Left kidney (tissue), 1 donor: ENCODE measurements at regions not wholly inside any gene's neighbourhood (a gene's known extent, or its start where the extent isn't known, plus 50 kb on each side); places are given as distances from the start of the nearest gene placed in this dataset.
"Not testable (repeated sequence)": the region's sequence is repeated elsewhere in the genome, so short reads cannot be mapped to it uniquely, and the experiment has no call there.

ENCODE experiments used
- DNase-seq: peaks from one replicate; pipeline ENCODE4 v3.0.0-alpha.2; 2013

DNA sequence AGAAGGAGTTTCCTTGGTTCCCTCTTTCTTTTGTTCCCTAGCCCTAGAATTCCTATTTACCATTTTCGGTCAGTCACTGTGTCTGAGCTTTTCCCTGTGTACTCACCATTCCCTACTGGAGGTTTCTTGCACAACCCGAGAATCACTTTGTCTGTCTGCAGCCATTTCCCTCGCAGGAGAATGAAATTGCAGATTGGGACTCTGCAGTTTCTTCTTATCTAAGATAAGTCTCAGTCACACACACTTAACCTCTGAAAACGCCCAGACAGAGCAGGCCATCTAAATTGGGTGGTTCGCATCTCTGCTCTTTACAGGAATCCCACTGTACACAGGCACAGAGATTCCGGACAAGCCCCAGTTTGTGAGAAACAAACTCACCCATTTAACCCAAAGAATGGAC lies 58.6 kb upstream of the CNTNAP2 start:
- no peak for DNase-seq

DNA sequence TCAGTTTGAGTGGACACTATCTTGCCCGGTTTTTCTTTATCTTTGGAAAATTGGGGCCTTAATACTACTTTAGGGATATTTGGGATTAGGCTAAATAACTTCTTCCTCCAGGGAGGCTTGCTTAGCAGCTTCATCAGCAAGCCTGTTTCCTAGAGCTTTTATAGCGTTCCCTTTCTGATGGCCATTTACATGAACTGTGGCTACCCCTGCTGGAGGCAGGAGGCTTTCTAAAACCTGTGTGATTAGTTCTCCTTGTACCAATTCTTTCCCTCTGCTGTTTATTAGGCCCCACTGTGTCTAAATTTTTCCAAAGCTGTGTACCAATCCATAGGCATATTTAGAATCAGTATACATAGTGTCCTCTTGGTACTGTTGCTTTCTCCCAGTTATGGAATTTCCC lies 61.7 kb upstream of the CNTNAP2 start:
- no peak for DNase-seq

DNA sequence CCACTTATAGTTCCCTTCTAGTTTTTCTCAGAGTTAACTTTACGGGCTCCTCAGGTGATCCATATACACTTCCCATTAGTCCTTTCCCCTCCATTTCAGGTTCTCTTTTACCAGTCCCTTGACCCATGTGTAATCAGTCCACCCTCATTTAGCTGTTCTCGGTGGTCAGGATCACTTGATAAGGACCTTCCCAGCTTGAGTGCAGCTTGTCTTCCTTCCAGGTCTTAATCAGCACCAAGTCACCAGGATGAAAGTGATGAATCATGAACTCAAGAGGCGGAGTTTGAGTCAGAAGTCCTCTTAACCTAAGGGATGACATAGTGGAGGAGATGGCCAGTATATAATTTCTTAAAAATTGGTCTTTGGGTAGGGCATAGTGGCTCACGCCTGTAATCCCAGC lies 63.1 kb upstream of the CNTNAP2 start:
- no peak for DNase-seq

DNA sequence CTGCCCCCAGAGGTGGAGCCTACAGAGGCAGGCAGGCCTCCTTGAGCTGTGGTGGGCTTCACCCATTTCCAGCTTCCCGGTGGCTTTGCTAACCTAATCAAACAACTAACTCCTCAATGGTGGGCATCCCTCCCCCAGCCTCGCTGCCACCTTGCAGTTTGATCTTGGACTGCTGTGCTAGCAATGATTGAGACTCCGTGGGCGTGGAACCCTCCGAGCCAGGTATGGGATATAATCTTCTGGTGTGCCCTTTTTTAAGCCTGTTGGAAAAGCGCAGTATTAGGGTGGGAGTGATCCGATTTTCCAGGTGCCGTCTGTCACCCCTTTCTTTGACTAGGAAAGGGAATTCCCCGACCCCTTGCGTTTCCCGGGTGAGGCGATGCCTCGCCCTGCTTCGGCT lies 73.3 kb upstream of the CNTNAP2 start:
- DNase-seq = not testable (repeated sequence)

DNA sequence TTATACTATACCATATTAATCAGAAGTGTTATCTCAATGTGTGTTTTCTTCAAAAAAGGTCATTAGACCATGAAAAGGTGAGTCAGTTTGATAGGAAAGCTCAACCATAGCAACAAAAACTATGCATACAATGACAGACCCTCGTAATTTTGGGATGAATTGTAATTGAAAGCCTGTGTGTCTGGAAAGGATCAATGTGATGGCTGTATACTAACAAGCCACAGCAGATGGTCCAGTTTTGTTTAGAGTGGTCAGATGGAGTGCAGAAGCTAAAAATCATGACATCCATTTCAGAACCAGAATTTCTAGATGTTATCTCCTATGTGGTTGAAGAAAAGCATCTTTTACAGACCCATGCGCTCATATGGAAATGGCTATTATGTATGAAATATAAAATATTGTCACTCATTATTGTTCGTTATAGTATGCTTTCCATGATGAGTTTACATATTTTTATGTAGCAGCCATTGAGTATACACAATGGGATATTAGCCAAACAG lies 88.3 kb upstream of the CNTNAP2 start:
- DNase-seq = no peak

DNA sequence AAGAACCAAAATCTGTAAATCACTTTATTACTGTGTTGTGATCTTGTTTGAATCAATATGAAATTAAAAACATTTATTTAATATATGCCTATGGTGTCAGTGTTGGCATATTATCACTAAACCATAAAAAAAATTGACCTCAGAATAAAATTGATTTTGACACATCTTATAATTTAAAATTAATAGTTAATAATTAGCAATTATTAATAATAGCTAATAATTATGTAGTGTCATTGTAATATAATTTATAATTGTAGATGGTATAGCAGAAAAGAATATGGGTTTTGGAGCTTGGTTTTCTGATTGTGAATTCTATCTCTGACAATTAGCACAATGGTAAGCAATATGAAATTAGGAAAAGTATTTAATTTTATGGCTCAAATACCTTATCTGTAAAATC lies 89.4 kb upstream of the CNTNAP2 start:
- DNase-seq = no peak

DNA sequence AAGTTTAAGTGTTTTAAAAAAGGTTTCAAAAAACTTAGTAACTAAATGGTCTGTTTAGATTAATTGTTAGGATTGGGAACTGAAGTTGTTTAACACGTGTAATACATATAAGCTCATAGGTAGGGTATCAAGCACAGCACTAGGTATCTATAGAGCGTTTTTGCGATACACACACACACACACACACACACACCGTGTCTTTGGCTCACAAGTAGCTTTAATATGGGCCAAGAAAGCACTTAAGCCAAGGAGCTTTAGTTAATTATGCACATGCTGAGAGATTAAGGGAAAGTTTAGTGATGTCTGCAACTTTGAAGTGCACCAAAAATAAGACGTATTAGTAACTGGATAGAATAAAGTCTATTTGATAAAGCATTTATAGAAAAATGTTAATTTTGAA lies 93.8 kb upstream of the CNTNAP2 start:
- no peak for DNase-seq

DNA sequence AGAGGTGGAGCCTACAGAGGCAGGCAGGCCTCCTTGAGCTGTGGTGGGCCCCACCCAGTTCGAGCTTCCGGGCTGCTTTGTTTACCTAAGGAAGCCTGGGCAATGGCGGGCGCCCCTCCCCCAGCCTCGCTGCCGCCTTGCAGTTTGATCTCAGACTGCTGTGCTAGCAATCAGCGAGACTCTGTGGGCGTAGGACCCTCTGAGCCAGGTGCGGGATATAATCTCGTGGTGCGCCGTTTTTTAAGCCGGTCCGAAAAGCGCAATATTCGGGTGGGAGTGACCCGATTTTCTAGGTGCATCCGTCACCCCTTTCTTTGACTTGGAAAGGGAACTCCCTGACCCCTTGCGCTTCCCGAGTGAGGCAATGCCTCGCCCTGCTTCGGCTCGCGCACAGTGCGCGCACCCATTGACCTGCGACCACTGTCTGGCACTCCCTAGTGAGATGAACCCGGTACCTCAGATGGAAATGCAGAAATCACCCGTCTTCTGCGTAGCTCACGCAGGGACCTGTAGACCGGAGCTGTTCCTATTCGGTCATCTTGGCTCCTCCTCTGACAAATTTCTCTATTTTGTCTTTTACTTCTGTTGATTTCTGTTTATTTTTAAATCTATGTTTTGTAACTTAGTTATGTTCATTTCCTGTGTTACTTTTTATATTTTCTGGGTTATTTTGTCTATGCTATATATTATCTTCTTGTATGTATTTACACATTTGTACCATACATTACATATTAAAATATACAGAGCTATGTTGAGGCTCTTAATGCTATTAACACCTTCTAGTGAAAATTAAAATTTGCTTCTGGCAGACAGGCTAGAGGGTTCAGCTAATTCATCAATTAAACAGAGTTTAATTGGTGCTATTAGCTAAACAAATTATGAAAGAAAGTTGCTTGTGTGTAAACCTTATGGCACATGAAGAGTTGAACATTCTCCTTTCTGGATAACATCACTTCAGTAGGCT lies 97.3 kb upstream of the CNTNAP2 start:
- not testable (repeated sequence) for DNase-seq

DNA sequence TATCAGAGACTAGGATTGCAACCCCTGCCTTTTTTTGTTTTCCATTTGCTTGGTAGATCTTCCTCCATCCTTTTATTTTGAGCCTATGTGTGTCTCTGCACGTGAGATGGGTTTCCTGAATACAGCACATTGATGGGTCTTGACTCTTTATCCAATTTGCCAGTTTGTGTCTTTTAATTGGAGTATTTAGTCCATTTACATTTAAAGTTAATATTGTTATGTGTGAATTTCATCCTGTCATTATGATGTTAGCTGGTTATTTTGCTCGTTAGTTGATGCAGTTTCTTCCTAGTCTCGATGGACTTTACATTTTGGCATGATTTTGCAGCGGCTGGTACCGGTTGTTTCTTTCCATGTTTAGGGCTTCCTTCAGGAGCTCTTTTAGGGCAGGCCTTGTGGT lies 99.2 kb upstream of the CNTNAP2 start:
- not testable (repeated sequence) for DNase-seq

DNA sequence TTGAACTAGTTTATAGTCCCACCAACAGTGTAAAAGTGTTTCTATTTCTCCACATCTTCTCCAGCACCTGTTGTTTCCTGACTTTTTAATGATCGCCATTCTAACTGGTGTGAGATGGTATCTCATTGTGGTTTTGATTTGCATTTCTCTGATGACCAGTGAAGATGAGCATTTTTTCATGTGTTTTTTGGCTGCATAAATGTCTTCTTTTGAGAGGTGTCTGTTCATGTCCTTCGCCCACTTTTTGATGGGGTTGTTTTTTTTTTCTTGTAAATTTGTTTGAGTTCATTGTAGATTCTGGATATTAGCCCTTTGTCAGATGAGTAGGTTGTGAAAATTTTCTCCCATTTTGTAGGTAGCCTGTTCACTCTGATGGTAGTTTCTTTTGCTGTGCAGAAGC lies 102.4 kb upstream of the CNTNAP2 start:
- not testable (repeated sequence) for DNase-seq

DNA sequence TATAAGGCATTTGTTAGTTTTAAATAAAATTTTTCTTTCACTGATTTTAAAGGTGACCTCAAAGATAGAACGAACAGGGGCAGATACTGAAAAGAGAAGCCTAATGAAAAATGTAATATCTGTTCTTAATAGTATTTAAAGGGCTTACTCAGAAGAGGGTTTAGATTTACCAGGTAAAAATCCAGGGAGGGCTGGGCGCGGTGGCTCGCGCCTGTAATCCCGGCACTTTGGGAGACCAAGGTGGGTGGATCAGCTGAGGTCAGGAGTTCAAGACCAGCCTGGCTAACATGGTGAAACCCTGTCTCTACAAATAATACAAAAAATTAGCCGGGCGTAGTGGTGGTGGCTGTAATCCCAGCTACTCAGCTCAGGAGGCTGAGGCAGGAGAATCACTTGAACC lies 108.3 kb upstream of the CNTNAP2 start:
- DNase-seq = no peak

DNA sequence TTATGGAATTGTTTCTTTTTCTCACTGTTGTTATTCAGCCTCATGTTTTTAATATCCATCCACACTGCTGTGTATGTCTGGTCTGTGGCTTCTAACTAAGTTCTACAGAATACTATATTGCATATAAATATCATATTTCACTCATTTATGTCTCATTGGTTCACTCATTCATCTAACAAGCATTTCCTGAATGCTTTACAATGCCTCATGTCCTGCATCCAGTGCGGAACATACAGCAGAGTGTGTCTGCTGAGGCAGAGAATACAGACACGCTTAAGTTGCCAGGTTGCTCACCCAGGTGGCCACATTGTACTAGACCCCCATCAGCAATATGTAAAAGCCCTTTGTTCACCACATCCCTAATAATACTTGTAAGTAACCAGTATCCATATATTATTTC lies 111.8 kb upstream of the CNTNAP2 start:
- no peak for DNase-seq

DNA sequence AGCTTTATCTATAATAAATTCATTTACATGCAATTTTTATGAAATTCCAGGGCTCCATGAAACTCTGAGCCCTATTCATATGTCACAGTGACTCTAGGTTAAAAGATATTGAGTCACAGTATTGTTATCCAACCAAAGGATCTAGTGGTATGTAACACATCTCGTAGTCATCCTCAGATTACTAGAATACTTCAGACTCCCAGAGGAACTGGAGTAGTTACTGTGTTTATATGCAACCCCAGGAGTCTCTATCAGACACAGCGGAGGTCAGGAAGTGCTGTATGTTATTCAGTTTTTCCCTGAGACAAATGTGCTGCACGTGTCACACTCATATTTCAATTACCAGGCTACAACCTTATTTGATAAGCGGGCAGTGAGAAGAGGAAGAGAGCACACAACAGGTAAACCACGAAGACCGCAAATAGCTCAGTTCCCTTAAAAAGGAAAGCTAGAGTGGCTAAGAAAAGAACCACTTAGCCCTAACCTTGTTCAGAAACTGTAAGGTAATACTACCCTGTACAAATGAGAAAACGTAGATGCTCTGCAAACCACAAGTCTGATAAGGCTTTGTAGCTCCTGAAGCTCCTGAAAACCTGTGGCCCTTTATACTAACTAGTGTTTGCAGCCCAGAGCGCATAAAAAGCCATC lies 114.0 kb upstream of the CNTNAP2 start:
- DNase-seq = no peak

DNA sequence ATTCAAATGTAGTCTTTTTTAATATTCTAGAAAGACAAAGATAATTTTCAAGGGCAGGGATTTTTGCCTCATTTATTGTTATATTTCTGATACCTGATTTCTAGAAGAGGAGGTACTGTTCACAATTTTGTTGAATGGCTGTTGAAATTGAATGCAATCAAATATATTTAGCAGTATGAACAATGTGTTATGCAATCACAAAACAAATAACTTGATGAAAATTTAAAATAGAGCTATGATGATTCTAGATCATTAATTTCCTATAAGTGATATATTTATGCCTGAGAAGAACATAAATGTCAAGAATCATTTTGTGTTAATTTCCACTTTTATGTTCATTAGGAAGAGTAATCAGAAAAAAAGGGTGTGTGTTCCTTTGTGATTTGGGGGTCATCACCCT lies 114.6 kb upstream of the CNTNAP2 start:
- DNase-seq = no peak

DNA sequence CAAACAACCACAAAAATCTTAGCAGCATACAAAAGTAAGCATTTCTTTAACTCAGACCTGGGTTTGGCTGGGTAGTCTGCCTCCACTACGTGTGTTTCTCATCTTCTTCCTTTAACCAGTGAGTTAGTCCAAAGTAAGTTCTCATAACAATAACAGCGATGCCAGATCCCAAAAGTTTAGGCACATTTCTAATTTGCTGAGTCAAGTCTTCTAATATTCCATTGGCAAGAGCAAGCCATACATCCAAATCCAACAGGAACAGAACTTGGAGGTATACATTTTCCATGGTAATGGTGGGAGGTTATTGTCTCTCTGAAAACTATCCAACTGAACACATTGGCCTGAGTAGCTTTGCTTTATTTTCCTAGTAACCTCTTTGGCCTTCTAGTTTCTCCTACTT lies 115.7 kb upstream of the CNTNAP2 start:
- no peak for DNase-seq

DNA sequence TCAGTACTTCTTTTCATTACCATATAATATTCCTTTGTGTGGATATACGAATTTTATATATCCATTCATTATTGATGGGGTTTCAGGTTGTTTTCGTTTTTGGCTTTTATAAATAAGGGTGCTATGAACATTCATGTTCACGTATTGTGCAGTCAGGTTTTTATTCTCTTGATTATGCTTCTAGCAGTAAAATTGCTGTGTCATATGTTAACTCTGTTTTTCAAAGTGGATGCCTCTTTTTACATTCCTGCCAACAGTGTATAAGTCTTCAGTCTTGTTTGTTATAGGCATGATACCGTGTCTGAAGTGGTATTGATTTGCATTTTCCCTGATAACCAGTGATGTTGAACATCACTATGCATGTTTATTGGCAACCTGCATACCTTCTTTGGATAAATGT lies 127.1 kb upstream of the CNTNAP2 start:
- no peak for DNase-seq

DNA sequence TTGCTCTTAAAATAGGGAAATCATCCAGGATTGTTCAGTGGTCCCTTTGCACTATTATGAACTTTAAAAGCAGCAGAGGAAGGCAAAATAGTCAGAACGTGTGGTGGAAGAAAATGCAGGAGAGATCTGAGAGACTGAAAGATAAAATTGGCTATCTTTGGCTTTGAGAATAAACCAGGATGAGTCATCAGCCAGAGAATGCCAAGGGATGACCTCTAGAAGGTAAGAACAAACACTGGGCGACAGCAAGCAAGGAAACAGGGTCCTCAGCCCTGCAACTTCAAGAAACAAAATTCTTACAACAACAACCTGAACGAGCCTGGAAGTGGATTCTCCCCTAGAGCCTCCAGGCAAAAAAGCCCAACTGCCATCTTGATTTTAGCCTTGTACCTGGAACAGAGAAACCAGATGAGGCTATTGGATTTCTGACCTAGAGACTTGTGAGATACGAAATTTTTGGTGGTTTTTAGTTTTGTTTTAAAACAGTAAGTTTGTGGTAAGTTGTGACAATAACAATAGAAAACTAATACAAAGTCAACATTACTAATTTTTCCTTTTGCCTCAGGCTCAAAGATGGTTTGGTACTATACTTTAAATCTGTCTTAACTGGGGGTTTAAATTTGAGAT lies 130.2 kb upstream of the CNTNAP2 start:
- no peak for DNase-seq

DNA sequence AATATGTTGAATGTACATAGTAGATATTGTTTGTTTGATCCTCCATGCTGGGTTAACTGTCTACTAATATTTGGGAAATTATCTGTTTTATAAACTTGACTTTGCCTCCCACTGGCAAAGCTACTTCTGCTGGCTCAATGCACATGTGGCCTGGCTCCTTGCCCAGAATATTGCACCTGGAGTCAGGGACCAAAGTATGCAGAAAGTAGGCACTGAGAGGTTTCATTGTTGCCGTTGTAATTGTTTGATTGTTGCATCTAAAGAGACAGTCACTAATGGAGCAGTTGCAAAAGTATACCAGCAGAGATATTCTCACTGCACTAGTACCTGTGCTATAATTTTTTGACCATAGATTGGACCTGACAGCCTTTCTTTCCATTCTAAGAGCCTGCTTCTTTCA lies 137.8 kb upstream of the CNTNAP2 start:
- no peak for DNase-seq

DNA sequence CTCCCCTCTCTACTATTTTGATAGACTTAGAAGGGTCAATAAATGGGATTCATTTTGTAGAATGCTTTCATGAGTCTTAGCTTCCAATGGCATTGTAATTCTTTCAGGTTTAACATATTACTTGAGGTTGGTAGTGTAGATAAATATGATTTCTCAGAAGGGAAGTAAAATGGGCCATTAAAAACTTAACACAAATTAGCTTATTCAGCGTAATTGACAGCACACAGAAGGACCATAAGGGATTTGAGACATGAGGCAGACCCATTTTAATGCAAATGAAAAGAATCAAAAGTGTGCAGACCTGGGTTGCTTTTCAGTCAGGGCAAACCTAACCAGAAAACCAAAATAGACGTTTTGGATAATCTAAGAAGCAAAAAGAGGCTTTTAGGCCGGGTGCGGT lies 156.6 kb upstream of the CNTNAP2 start:
- no peak for DNase-seq

DNA sequence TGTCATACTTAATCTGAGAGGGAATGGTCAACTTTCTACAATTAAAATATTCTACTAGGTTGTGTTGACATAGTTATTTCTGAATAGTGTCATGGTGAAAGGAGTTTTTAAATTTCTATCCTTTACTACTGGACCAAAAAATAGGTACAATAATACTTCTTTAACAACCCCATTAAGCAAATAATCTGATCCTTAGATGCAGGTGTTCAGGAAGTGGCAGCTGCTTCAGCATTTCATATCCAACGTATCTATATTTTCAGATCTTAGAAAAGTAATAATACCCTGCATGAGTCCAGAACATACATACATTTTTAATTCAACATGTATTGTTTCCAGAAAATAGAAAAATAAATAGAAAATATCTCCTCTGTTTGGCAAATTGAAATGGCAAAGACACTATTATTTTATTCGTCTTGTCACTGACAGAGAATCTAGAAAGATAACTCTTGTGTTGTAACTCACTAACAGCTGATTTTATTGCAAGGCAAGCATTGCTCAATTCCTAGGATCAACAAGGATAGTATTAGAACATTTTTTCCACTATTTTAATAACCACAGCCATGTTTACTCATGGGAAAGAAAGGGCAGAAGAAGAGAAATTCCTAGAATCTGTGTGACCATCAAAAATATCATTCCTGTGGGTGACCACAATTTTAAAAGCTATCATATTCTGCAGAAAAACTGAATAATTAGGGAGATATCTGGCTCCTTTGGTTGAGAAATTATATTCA lies 159.3 kb upstream of the CNTNAP2 start:
- DNase-seq = no peak

DNA sequence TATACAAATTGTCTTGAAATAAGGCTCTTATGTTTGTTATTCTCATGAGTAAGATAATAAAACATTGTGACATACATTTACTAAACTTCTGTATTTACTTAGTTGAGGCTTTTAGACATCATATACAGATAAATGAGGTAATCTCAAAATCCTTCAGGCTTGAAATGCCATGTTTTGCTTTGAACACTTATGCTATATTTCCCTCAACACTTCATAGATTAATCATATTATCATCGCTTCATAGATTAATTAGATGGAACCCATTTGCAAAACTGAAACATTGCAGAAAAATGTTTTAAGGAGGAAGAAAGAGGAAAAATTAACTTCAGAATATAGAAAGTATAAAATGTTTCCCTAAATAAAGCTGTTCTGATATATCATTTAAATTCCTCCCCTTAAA lies 165.0 kb upstream of the CNTNAP2 start:
- DNase-seq = no peak

DNA sequence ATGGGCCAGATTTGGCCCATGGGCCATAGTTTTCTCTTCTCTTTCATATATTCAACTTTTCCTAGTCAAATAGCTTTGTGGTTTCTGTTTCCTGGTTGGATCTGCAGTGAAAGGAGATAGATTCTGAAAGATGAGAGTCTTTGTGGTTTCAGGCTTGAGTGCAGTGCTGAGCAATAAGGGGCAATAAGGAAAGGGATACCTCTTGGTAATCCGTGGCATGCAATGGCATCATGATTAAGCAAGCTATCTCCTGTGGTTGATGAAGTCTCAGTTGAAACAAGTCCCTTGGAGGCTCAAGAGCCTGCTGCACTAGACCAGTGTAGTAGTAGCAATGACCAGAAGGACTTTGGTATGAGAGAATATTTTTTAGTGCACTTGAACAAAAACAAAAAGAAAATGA lies 187.7 kb upstream of the CNTNAP2 start:
- no peak for DNase-seq
